GM18868 (cell line): ENCODE measurements at regions not wholly inside any gene's neighbourhood (a gene's known extent, or its start where the extent isn't known, plus 50 kb on each side); places are given as distances from the start of the nearest gene placed in this dataset.
"Not testable (repeated sequence)": the region's sequence is repeated elsewhere in the genome, so short reads cannot be mapped to it uniquely, and the experiment has no call there.

Source experiments
- ATAC-seq: cut with Tn5 transposase; IDR thresholded peaks from one replicate; pipeline ENCODE4 v1.9.1; 2021; ENCODE audit warnings: mild to moderate bottlenecking, moderate library complexity; ENCODE audit not compliant: unreplicated experiment

DNA sequence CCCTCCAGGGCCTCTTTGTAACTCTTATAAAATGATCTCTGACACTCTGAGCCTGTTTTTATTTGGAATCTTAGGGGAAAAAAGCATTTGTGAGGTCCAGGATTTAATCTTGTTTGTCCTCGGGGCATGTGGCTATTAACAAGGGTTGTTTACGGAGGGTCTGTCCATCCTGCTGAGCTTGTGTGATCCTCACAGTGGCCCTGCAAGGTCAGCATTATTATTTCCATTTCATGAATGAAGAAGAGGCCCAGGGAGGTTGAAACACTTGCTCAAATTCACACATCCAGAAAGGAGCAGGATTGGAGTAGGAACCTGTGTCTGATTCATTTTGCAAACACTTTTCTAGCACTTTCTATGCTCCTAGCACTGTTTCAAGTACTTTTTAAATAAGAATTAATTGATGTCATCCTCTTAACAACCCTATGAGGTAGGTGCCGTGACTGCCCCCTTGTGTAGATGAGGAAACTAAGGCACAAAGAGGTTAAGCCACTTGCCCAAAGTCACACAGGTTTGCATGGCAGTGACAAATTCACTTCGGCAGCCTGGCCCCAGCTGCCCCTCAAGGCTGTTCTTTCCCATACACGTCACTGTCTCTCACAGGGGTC lies 178.9 kb downstream of the MIS18A start:
- ATAC-seq: no peak

DNA sequence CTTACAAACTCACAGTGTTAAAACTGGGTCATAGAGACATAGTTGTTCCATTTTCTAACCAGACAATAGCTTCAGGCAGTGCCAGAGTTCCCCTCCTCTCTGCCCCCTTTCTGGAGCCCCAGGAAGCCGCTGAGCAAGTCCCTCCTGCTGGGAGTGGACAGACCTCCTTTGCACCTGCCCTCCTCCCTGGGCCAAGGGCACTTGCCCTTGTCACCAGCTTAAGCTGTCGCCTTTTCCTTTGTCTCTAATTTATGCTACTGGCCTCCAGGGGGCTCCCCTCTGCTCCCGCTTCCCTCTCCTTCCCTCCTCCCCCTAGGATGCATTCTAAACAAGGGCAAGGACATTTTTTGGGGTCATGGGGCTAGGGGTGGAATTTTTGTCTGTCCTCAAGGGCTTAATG lies 182.4 kb downstream of the MIS18A start:
- no peak for ATAC-seq

DNA sequence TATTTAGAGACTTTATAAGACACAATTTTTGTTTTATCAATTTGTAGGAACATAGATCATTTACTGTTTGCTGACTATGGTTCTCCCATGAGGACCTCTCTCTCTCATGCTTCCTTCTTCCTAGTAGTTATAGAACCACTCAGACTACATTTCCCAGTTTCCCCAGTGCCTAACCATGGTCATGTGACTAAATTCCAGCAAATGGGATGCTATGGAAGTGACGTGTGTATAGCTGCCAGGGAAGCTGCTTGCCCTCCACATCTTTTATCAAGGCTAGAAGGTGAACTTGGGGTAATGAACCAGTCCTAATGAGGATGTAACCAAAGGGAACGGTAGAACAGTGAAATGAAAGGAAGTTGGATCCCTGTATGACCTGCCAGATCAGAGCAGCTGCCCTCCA lies 184.0 kb downstream of the MIS18A start:
- ATAC-seq: no peak

DNA sequence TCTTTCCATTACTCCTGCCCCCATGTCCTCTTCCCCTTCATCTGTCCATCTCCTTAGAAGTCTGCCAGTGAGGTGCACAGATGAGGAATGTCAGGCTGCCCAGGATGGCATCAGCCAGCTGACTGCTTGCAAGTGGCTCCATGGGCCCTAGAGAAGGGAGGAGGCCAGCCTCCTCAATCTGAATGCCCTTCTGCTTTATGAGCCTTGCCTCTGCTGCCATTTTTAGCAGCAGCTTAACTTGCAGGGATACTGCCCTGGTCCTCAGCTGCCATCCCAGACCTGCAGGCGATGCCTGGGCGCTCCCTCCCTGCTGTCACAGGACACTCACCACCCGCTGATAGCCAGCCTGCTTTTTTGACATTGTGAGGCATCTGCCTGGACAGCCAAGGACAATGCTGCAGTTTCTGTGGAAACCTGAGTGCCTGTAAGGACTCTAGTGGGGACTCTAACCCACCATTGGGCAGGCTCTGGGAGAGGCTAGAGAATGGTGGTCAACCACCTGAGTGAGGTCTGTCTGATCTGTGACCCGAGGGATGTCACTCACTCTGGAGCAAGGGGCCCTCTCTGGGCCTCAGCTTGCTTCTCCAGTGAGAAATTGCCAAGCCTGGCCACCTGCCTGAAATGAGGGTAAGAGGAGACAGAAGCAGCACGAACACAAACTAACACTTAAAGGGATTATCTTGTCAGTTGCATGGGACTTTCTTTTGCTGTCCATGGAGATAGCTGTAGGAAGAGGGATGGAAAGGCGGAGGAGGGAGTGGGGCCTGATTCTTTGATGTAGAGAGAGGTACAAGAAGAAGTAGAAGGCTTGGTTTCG lies 185.0 kb downstream of the MIS18A start:
- no peak for ATAC-seq

DNA sequence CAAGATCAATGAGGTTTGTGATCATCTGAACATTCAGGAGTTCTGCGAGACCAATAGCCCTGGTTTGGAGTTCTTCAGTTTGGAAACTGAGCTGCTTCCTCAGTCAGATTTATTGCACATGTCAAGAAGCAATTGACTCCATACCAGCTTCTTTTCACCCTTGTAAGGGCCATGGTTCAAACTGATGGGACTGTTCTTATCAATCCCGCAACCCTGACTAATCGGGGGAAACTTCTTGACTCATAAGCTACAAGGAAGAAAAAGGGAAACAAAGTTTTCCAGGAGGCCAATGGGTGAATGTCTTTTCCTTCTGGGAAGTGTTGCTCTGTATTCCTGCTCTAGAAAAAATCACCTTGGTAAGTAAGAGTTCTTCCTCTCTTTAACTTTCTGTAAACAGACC lies 187.9 kb downstream of the MIS18A start:
- no peak for ATAC-seq

DNA sequence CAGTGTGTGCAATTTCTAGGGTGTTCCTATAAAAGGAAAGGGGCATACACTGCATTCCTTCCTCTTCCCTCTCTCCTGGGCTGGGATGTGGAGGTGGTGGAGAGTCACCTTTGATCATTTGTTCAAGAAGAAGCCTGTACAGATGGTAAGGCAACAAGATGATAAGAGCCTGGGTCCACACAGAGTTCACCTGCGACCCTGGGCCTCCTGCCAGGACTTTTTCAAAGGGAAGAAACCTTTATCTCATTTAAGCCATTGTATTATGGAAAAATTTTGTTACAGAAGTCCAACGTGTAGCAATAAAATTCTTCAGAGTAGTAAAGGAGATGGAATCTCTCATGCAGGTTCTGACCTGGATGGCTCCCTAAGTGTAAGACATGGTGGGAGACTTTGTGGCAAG lies 189.1 kb downstream of the MIS18A start:
- ATAC-seq: no peak

DNA sequence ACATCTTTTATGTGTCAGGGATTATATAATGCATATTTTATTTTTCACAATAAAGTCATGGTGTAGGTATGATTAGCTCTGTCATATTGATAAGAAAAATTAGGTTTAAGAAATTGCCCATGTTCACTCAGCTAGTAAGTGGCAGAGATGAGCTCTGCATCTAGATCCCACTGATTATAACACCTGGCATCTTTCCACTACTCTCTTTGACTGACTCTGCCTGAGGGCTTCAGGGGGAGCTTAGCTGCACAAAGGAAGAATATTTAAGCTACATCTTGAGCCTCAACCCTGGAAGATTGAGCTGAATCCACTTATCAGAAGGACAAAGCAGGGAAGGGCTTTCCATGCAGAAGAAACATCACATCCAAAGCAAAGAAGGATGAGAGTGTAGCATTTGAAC lies 190.4 kb downstream of the MIS18A start:
- ATAC-seq: no peak

DNA sequence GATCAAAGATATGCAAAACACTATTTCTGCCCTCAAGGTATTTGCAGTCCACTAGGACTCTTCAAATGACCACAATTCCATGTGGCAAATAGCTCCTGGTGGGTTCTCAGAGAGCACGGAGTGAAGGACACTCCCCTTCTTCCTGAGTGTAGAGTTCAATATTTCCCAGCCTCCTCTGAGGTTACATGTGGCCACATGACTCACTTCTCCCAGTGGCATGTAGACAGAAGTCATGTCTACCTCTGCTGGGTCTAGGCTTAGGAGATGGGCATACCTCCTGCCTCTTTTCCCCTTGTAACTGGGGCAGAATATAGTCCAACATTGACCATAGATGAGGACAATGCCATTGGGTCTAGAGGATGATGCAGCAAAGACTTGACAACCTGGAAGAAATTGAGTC lies 191.4 kb downstream of the MIS18A start:
- no peak for ATAC-seq

DNA sequence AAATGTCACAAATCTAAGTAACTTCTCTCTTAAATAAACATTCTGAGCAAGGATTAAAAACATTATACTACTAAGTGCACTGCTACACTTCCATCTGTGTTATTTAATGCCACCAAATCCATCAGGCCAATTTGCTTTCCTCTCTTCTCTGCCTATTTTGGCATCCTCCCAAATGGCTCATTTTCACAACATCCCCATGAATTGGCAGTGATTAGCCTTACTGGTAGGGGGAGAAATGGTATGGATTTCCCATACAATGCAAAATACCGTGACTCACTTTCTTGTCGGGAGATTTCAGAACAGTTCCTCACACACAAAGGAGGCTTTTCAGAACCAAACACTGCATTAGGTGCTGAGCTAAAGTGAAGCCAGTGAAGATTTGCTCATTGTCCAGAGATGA lies 195.7 kb downstream of the MIS18A start:
- ATAC-seq: no peak

DNA sequence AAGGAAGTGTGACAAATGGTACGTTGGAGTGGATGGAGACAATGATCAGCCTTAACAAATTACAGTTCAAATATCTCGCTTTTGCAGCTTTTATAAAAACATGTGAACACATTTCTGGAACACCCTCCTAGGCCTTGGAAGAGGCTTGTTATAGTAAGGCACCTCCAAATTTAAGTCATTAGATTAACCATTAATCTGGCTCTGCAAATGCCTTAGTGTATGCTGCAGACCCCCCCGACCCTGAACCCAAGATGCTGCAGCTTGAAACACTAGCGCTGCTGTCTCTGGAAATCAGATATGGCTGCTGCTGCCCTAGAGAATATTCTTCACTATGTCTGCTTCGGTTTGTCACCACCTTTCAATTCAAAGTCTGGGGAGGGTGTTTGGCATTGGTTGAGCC lies 196.4 kb downstream of the MIS18A start:
- no peak for ATAC-seq

DNA sequence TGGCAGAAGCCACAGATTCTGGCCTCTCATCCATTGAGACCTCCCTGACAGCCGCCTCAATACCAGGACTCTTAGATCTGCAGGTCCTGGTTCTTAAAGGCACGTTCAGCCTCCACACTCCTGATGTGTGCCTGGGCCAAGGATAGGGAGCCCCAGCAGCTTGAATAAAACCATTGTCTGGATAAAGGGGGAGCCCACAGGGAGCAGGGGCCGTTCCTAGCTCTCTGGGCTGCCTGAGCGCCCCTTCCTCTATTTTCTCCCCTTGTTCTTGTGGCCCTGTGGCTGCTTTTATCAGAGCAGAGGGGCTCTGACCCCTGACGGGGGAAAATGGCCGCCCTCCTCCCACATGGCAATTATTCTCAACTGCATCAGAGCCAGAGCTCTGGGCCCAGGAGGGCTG lies 200.8 kb downstream of the HUNK start:
- no peak for ATAC-seq

DNA sequence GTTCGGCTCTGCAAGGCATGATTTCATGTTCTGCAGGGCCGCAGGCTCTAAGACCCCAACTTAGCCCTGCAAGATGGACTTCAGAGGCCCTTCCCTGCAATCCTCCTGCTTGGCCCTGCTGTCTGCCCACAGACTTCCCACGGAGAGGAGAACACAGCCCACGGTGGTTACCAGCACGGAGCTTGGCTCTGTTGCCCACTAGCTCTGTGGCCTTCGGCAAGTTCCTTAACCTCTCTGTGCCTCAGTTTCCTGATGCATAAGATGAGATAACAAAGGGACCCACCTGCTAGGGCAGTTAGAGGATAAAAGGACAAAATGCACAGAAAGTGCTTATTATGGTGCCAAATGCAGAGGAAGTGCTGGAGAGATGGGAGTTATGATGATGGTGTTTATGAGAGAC lies 200.4 kb downstream of the HUNK start:
- ATAC-seq: no peak

DNA sequence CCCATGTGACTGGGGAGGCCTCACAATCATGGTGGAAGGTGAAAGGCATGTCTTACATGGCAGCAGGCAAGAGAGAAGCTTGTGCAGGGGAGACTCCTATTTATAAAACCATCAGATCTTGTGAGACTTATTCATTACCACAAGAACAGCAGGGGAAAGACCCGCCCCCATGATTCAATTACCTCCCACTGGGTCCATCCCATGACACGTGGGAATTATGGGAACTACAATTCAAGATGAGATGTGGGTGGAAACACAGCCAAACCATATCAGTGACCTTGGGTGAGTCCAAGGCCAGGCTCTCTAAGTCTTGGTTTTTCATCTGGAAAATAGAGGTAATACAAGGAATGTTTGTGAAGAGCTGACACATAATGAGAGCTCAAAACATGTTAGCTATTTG lies 198.8 kb downstream of the HUNK start:
- not testable (repeated sequence) for ATAC-seq

DNA sequence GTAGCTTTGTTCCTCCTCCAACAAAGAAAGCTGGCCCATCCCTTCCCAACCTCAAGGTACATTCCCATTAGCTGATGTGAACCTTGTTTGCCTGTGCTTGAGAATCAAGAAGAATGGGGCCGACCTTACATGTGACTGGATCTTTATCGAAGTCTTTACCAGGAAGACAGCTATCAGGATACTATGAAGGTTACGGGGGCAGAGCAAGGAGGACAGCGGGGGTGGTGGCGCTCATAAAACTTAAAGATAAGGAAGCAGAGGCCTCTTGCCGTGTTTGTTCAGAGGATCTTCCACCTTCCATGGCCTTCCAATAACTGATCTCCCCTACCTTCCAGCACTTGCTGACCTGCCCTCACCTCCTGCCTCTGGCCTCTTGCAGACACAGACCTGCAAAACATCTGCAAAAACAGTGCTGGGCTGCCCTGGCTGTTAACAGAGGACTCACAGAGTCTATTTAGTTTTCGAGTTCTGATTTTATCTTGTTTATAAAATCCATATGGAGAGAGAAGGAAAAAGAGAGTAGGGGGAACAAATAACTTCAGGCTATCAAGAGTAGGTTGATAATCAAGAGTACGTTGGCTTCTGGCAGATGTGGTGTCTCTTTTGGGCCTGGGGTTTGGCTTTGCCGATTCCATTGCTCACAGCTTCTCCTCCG lies 198.0 kb downstream of the HUNK start:
- ATAC-seq: no peak

DNA sequence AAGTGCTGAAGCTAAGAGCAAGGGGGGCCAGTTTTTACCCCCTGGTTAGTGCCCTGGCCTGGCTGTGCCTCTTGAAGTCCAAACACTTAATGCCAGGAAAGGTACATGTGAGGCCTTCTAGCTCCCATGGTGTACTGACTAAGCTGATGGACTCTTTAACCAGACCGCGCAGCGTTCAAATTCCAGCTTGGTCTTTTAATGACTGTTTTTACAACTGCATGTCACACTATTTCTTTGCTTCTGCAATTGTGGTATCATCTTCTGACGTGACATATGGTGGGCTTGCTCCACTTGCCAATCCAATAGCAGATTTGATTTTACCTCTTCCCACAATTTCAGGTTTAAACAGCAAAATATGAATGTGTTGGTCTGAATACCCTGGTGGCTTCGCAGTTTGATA lies 197.3 kb downstream of the HUNK start:
- no peak for ATAC-seq

DNA sequence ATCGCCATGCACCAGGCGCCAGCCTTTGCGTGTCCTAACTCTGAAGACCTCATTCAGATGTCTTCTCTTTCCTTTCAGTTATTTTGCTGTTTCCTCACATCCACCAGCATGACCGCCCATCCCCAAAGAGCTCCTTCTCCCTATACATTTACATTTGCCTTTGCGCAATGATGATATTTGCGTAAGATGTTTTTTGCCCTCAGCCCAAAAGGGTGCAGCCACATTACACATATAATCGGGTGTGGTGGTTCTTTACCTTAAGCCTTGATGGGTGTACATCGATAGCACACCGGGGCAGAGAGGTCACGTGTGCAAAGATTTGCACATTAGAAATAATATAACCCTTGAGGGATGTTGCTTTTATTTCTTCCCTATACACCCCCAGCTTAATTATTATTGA lies 192.8 kb downstream of the HUNK start:
- ATAC-seq: no peak

DNA sequence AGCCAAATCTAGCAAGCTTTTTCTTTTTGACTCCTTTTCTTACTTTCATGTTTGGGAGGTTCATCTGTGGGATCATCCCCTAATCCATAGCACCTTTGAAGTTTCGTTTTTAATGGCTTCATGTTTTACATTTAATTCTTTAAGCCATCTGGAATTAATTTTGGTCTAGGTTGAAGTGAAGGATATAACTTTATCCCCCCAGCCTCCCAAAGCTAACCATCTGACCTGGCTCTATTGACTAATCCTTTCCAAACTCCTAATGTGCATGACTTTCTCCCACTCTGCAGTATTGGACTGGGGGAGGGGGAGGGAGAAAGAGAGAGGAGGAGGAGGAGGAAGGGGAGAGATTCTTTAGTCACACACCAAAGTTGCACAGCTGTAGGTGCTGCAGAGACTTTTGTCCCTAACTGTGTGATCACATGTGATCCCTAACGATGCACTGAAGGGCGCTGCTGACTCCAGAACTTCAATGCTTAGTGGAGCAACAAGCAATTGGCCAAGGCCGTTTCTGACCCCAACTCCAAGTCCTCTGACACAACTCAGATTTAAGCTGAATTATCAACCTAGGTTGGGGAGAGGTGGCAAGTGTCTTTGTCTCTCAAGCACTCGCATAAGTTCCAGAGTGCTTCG lies 191.6 kb downstream of the HUNK start:
- no peak for ATAC-seq

DNA sequence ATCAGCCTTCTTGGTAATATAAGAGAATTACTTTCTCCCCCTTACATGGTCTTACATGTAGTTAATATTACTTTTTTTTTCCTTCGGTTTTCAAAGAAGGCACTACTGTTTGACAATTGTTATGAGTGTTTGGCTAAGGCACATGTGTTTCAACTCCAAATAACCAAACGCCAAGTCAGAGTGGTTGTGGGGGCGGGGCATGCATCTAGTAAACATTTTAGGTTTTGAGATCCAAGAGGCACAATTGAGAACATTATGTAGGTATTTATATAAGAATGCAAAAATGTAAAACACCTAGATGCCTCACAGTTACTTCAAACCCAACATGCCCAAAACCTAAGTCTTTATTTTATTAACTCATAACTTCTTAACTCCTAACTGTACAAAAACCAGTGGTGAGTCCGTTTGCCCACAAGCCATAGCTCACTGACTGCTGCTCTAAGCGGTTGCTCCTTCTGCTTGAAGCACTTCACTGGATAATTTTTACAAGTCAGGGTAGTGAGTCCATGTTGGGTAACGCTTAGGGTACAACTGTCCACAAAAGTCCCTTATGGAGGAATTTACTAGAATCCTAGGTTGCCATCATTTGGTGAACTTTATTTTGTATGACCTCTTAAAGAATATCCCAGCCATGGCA lies 189.9 kb downstream of the HUNK start:
- no peak for ATAC-seq

DNA sequence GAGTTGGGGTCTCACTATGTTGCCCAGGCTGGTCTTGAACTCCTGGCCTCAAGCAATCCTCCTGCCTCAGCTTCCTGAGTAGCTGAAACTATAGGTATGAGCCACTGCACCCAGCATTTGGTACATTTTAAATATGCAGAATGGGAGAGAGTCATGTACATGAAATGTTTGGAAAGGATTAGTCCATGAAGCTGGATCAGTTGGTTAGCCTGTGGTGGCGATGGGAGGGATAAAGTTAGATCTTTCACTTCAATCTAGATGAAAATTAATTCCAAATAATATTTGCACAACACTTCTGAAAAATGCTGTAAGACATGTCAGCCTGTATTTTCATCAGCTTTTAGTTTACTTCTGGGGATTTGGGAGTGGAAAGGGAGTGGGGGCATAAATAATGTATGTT lies 188.9 kb downstream of the HUNK start:
- ATAC-seq: no peak

DNA sequence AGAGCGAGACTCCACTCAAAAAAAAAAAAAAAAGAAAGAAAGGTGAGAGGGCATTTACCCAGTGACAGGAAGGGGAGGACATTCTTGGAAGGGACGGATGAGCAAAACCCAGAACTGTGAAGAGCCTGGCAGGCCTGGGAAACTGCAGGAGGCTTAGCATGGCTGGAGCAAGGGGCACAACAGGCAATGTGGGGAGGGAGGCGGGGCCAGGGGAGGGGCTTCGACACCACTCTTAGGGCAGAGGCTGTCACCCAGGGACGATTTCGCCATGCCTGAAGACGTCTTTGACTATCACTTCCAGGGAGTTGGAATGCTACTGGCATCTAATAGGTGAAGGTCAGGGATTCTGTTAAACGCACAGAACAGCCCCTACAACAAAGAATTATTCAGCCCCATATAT lies 184.0 kb downstream of the HUNK start:
- no peak for ATAC-seq

DNA sequence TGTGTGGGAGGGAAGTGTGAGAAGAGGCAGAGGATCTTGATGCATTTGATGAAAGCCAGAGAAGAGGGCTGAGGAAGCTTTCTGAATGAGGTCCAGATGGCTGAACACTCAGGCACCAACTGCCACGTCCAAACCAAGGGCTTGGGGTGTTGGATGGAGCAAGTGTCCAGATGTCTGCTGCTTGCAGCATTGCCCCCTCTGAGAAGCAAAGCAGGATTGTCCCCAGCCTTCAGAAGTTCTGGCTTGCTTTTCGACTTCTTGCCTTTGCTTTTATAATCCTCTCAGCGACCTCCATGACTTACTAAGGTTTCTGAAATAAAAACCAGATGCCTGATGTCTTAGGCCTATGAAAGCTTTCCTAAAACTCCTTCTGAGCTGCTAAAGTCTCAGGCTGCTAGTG lies 182.5 kb downstream of the HUNK start:
- no peak for ATAC-seq
